ENCODE measurements at regions not wholly inside any gene's neighbourhood (a gene's known extent, or its start where the extent isn't known, plus 50 kb on each side); places are given as distances from the start of the nearest gene placed in this dataset.

DNA sequence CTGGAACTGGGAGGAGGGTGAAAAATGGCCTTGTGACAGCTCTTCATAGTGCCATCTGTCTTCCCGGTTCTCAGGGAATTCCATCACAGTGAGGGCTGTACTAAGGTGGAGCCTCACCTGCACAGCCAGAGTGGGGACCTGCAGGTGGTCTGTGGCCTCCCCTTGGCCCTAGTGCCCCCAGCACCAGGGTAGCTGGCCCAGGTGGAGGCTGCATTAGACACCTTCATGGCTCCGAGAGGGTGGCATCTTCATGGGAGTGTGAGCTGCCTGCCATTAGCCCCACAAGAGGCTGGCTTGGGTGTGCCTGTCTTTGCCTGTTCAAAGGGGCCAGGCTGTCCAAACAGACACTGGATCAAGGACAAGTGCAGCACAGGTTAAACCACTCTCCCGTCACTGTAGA lies 95.5 kb upstream of the PRR23E start:
- no peak overlapping the region for H2AFZ ChIP-seq
- no peaks in the 10 kb centered on the region for H4K20me1 ChIP-seq (replicated peaks; ENCODE audit: insufficient read depth)
- peaks cover 21% of the 10 kb centered on the region for H3K27me3 Mint-ChIP-seq (ENCODE audit: insufficient read depth, low read depth, poor library complexity)
- TF ChIP-seq, protein P1, sequence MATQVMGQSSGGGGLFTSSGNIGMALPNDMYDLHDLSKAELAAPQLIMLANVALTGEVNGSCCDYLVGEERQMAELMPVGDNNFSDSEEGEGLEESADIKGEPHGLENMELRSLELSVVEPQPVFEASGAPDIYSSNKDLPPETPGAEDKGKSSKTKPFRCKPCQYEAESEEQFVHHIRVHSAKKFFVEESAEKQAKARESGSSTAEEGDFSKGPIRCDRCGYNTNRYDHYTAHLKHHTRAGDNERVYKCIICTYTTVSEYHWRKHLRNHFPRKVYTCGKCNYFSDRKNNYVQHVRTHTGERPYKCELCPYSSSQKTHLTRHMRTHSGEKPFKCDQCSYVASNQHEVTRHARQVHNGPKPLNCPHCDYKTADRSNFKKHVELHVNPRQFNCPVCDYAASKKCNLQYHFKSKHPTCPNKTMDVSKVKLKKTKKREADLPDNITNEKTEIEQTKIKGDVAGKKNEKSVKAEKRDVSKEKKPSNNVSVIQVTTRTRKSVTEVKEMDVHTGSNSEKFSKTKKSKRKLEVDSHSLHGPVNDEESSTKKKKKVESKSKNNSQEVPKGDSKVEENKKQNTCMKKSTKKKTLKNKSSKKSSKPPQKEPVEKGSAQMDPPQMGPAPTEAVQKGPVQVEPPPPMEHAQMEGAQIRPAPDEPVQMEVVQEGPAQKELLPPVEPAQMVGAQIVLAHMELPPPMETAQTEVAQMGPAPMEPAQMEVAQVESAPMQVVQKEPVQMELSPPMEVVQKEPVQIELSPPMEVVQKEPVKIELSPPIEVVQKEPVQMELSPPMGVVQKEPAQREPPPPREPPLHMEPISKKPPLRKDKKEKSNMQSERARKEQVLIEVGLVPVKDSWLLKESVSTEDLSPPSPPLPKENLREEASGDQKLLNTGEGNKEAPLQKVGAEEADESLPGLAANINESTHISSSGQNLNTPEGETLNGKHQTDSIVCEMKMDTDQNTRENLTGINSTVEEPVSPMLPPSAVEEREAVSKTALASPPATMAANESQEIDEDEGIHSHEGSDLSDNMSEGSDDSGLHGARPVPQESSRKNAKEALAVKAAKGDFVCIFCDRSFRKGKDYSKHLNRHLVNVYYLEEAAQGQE (IDR thresholded peaks at IDR 0.05; ENCODE audit: unreplicated experiment), result no peak
- TF ChIP-seq STAT1 (IDR thresholded peaks at IDR 0.05; ENCODE audit: unreplicated experiment) (no peak), CREB1 (CRISPR knock-in tag; IDR thresholded peaks at IDR 0.05; ENCODE audit: low read depth) (no peak), NANOG (IDR thresholded peaks at IDR 0.05; ENCODE audit: borderline replicate concordance) (no peak), EZH2 (IDR thresholded peaks at IDR 0.05; ENCODE audit: low read depth, unreplicated experiment) (no peak), JUNB (IDR thresholded peaks at IDR 0.05; ENCODE audit: unreplicated experiment) (no peak), ZNF114 (CRISPR knock-in tag; IDR thresholded peaks at IDR 0.05) (no peak)
- TF ChIP-seq, protein P2, sequence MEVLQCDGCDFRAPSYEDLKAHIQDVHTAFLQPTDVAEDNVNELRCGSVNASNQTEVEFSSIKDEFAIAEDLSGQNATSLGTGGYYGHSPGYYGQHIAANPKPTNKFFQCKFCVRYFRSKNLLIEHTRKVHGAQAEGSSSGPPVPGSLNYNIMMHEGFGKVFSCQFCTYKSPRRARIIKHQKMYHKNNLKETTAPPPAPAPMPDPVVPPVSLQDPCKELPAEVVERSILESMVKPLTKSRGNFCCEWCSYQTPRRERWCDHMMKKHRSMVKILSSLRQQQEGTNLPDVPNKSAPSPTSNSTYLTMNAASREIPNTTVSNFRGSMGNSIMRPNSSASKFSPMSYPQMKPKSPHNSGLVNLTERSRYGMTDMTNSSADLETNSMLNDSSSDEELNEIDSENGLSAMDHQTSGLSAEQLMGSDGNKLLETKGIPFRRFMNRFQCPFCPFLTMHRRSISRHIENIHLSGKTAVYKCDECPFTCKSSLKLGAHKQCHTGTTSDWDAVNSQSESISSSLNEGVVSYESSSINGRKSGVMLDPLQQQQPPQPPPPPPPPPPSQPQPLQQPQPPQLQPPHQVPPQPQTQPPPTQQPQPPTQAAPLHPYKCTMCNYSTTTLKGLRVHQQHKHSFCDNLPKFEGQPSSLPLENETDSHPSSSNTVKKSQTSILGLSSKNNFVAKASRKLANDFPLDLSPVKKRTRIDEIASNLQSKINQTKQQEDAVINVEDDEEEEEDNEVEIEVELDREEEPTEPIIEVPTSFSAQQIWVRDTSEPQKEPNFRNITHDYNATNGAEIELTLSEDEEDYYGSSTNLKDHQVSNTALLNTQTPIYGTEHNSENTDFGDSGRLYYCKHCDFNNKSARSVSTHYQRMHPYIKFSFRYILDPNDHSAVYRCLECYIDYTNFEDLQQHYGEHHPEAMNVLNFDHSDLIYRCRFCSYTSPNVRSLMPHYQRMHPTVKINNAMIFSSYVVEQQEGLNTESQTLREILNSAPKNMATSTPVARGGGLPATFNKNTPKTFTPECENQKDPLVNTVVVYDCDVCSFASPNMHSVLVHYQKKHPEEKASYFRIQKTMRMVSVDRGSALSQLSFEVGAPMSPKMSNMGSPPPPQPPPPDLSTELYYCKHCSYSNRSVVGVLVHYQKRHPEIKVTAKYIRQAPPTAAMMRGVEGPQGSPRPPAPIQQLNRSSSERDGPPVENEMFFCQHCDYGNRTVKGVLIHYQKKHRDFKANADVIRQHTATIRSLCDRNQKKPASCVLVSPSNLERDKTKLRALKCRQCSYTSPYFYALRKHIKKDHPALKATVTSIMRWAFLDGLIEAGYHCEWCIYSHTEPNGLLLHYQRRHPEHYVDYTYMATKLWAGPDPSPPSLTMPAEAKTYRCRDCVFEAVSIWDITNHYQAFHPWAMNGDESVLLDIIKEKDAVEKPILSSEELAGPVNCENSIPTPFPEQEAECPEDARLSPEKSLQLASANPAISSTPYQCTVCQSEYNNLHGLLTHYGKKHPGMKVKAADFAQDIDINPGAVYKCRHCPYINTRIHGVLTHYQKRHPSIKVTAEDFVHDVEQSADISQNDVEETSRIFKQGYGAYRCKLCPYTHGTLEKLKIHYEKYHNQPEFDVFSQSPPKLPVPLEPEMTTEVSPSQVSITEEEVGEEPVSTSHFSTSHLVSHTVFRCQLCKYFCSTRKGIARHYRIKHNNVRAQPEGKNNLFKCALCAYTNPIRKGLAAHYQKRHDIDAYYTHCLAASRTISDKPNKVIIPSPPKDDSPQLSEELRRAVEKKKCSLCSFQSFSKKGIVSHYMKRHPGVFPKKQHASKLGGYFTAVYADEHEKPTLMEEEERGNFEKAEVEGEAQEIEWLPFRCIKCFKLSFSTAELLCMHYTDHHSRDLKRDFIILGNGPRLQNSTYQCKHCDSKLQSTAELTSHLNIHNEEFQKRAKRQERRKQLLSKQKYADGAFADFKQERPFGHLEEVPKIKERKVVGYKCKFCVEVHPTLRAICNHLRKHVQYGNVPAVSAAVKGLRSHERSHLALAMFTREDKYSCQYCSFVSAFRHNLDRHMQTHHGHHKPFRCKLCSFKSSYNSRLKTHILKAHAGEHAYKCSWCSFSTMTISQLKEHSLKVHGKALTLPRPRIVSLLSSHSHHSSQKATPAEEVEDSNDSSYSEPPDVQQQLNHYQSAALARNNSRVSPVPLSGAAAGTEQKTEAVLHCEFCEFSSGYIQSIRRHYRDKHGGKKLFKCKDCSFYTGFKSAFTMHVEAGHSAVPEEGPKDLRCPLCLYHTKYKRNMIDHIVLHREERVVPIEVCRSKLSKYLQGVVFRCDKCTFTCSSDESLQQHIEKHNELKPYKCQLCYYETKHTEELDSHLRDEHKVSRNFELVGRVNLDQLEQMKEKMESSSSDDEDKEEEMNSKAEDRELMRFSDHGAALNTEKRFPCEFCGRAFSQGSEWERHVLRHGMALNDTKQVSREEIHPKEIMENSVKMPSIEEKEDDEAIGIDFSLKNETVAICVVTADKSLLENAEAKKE (CRISPR knock-in tag; IDR thresholded peaks at IDR 0.05), result no peak
- TF ChIP-seq, protein P3, sequence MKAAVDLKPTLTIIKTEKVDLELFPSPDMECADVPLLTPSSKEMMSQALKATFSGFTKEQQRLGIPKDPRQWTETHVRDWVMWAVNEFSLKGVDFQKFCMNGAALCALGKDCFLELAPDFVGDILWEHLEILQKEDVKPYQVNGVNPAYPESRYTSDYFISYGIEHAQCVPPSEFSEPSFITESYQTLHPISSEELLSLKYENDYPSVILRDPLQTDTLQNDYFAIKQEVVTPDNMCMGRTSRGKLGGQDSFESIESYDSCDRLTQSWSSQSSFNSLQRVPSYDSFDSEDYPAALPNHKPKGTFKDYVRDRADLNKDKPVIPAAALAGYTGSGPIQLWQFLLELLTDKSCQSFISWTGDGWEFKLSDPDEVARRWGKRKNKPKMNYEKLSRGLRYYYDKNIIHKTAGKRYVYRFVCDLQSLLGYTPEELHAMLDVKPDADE (IDR thresholded peaks at IDR 0.05), result no peak
- no peak overlapping the region for H3K27ac Mint-ChIP-seq
- no peaks in the 10 kb centered on the region for H3K36me3 ChIP-seq (ENCODE audit: insufficient read depth)
- H3K27me3 ChIP-seq (ENCODE audit: insufficient read depth), result no peaks in the 10 kb centered on the region
- H3K4me1 Mint-ChIP-seq, result no peaks in the 10 kb centered on the region
- H3K9me3 Mint-ChIP-seq, result peaks cover 7% of the 10 kb centered on the region; the same call in 1 of the 3 replicates
- no peaks in the 10 kb centered on the region for H3K4me1 ChIP-seq (ENCODE audit: insufficient read depth)
- H3K4me2 ChIP-seq, result no peak overlapping the region
- H3F3A ChIP-seq (replicated peaks; ENCODE audit: low read depth), result no peaks in the 10 kb centered on the region
- H3K27ac ChIP-seq (ENCODE audit: low read depth), result no peak overlapping the region
- ATAC-seq (no peak), DNase-seq (ENCODE audit: low spot score) (no peak)
- H3K79me2 ChIP-seq (replicated peaks; ENCODE audit: insufficient read depth), result no peaks in the 10 kb centered on the region
- H3K4me3 Mint-ChIP-seq, result no peak overlapping the region
- H3K36me3 Mint-ChIP-seq (ENCODE audit: low read depth), result no peaks in the 10 kb centered on the region
- H3K9me2 ChIP-seq (ENCODE audit: insufficient read depth), result no peaks in the 10 kb centered on the region
- H3K4me3 ChIP-seq, result no peak overlapping the region

All from GM23338 (cell line).